ENCODE measurements at regions not wholly inside any gene's neighbourhood (a gene's known extent, or its start where the extent isn't known, plus 50 kb on each side); places are given as distances from the start of the nearest gene placed in this dataset.

DNA sequence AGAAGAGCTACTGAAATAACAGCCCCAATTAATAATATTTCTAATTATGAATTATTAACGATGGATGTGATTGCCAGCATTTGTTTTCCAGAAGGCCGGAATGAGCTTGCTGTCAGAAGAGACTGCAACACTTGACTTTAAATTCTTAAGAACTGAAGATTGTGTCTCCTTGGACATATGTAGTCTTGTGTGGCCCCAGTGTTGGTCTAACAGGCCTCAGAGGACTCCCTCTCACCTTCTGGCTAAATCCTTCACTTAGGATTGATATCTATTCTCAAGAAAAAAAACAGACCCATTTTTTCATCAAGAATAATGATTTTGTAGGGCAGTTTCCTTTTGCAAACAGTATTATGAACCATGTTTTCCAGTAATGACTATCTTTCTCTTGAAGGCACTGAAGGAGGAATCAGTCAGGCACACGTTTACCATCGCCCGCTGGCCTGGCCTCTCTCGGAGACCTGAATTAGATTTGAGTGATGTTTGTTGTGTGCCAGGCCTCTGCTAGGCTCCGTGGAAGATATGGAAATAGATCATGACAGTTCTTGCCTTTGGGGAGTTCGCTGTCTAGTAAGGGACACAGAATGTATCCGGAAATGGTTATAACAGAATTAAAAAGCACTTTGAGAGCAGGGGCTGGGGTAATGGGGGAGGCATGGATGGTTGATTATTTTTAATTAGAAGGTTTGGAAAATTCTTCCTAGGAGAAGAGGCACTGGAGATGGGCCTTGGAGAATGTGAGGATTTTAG is 258.0 kb downstream of the MYCN start:
- no peak for TF ChIP-seq ZNF274 (IDR thresholded peaks at IDR 0.05; ENCODE audit: low read depth, low read length)
- TF ChIP-seq SUZ12 (IDR thresholded peaks at IDR 0.05; ENCODE audit: extremely low read depth, insufficient read depth, insufficient read length), result no peak
- no peak for TF ChIP-seq YY1 (IDR thresholded peaks at IDR 0.05; ENCODE audit: insufficient read depth, insufficient read length)
